ENCODE measurements at regions not wholly inside any gene's neighbourhood (a gene's known extent, or its start where the extent isn't known, plus 50 kb on each side); places are given as distances from the start of the nearest gene placed in this dataset.

DNA sequence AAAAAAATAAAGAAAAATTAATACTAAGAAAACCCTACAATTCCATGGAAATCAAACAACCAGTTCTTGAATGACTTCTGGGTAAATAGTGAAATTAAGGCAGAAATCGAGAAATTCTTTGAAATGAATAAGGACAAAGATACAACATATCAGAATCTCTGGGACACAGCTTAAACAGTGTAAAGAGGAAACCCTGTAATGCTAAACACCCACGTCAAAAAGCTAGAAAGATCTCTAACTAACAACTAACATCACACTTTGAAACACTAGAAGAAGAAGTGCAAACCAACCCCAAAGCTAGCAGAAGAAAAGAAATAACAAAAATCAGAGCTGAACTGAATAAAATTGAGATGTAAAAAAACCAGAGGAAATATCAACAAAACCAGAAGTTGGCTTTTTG lies 114.6 kb upstream of the CD180 start:
- H3K4me3 ChIP-seq (ENCODE audit: control insufficient read depth, low read depth, low read length), result no peak overlapping the region
- TF ChIP-seq, protein P1, sequence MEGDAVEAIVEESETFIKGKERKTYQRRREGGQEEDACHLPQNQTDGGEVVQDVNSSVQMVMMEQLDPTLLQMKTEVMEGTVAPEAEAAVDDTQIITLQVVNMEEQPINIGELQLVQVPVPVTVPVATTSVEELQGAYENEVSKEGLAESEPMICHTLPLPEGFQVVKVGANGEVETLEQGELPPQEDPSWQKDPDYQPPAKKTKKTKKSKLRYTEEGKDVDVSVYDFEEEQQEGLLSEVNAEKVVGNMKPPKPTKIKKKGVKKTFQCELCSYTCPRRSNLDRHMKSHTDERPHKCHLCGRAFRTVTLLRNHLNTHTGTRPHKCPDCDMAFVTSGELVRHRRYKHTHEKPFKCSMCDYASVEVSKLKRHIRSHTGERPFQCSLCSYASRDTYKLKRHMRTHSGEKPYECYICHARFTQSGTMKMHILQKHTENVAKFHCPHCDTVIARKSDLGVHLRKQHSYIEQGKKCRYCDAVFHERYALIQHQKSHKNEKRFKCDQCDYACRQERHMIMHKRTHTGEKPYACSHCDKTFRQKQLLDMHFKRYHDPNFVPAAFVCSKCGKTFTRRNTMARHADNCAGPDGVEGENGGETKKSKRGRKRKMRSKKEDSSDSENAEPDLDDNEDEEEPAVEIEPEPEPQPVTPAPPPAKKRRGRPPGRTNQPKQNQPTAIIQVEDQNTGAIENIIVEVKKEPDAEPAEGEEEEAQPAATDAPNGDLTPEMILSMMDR (IDR thresholded peaks at IDR 0.05; ENCODE audit: control insufficient read depth, insufficient read depth, low read depth, low read length, missing control alignments), result no peak
- DNase-seq (ENCODE audit: low read depth), result no peak

DNA sequence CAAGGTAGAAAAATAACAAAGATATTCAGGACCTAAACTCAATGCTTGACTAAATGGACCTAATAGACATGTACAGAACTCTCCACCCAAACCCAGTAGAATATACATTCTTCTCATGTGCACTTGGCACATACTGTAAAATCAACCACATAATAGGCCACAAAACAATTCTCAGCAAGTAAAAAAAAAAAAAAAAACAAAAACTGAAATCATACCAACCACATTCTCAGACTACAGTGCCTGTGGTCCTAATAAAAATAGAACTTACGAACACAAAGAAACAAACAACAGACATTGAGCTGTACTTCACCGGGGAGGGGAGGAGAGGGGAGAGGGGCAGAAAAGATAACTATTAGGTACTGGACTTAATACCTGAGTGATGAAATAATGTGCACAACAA lies 114.1 kb upstream of the CD180 start:
- TF ChIP-seq, protein P1 (IDR thresholded peaks at IDR 0.05; ENCODE audit: control insufficient read depth, insufficient read depth, low read depth, low read length, missing control alignments), result no peak

DNA sequence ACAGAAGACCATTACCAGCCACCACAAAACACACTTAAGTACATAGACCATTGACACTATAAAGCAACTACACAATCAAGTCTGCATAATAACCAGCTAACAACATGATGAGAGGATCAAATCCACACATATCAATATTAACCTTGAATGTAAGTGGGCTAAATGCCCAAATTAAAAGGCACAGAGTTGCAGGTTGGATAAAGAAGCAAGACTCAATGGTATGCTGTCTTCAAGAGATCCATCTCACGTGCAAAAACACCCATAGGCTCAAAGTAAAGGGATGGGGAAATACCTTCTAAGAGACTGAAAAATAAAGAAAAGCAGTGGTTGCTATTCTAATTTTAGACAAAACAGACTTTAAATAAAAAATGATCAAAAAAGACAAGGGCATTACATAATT lies 113.6 kb upstream of the CD180 start:
- H3K4me3 ChIP-seq (ENCODE audit: control insufficient read depth, low read depth, low read length), result no peak overlapping the region
- no peak for DNase-seq (ENCODE audit: low read depth)
- TF ChIP-seq, protein P1 (IDR thresholded peaks at IDR 0.05; ENCODE audit: control insufficient read depth, insufficient read depth, low read depth, low read length, missing control alignments), result no peak

More for the DNA sequence above, 114.1 kb upstream of the CD180 start:
- H3K4me3 ChIP-seq (ENCODE audit: control insufficient read depth, low read depth, low read length), result no peak overlapping the region
- no peak for DNase-seq (ENCODE audit: low read depth)

DNA sequence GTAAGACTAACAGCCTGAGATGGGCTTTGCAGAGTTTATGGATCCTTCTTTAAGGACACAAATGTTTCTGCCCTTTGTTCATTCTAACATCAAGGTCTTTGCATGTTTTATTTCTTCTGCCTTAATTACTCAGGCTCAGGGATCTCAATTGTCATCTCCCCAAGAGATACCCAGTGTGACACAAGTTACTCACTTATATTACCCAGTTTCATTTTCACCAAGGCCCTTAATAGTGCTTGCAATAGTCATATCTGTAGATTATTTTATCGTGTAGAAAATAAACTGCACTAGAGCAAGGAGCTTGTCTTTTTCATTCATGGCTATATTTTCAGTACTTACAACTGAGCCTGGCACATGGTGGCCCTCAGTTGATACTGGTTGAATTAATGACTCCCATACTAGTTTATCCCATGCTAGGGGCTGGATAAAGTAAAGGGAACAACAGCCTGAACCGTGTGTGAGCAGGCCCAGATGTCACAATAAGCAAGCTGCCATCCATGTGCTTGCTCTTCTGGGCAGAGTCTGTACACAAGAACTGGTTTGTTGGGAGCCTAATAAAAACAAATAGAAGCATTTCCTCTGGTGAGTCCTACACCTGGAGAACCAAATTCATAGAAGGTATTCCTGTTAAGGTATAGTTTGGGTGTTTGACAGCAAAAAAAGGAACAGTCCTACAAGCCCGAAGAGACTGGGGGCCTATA lies 112.5 kb upstream of the CD180 start:
- no peak for DNase-seq (ENCODE audit: low read depth)

DNA sequence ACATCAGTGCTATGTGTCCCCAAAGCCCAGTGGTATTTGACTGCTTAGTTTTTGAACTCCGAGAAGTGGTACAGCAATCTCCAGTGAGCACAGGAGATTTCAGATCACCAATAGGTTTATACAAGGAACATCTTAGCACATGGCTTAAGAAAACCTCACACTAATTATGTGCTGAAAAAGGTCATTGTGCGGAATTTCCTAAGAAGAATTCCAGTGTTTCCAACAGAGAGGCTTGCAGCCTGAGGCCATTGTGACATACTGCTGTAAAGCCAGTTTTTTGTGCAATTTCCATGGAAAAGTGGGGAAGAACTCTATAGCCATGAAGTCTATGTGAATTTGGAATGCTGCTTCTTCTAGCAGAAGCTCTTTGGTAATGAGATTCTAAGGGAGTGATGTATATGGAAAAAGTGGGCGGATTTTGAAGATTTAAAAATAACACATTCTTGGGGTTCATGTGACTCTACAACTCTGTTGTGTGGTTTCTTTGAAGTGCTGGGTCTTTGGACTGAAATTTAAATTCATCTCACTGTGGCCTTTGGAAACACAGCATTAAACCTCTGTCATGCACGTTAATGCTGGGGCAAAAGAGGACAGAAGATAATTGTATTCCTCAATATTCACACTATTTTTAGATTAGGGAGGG lies 110.5 kb upstream of the CD180 start:
- H3K4me3 ChIP-seq (ENCODE audit: control insufficient read depth, low read depth, low read length), result no peak overlapping the region
- TF ChIP-seq, protein P1 (IDR thresholded peaks at IDR 0.05; ENCODE audit: control insufficient read depth, insufficient read depth, low read depth, low read length, missing control alignments), result no peak
- peak; percentile 51 for DNase-seq (ENCODE audit: low read depth)

More for the DNA sequence above, 112.5 kb upstream of the CD180 start:
- no peak overlapping the region for H3K4me3 ChIP-seq (ENCODE audit: control insufficient read depth, low read depth, low read length)
- TF ChIP-seq, protein P1 (IDR thresholded peaks at IDR 0.05; ENCODE audit: control insufficient read depth, insufficient read depth, low read depth, low read length, missing control alignments), result no peak

DNA sequence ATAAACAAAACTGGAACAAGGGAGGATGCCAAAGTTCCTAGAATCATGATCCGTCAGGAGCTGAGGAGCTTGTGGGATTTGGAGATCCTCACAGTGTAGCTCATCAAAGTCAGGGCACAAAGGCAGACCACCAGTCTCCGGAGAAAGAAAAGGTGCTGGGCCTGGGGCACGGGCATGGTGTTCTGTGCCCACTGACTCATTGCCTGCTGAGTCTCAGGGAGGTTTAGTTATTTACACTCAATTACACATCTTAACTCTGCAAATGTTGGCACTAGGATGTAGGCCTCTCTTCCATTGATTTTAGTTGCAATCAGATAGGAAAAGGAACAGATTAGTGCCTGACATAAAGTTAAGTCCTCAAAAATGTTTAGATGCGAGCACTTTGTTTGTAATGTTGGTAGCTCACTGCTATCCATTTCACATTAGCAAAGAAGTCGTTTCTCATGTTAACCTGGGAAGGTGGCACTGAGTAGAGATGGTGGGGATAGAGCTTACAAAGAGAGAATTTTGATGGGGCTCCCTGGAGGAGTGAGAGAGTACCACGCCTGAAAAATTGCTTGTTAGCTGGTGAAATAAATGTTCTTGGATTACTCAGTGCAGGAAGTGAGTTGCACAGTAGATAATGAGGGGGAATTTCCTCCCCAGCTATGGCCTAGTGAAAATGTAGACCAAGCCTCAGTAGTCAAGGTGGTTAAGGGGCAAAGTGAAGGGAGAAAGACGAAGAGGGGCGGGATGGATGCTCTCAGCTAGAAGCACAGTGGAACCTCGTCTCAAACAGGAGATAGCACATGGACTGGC lies 109.5 kb upstream of the CD180 start:
- TF ChIP-seq, protein P1 (IDR thresholded peaks at IDR 0.05; ENCODE audit: control insufficient read depth, insufficient read depth, low read depth, low read length, missing control alignments), result no peak
- no peak for DNase-seq (ENCODE audit: low read depth)
- no peak overlapping the region for H3K4me3 ChIP-seq (ENCODE audit: control insufficient read depth, low read depth, low read length)

Data from AG09309 (cell line).